Suppressor macrophage (primary cell): ENCODE measurements at regions not wholly inside any gene's neighbourhood (a gene's known extent, or its start where the extent isn't known, plus 50 kb on each side); places are given as distances from the start of the nearest gene placed in this dataset.

ENCODE experiments used
- DNase-seq, 4 experiments: peaks; one replicate each; pipeline ENCODE4 v3.0.0-alpha.2; 2020 to 2022

DNA sequence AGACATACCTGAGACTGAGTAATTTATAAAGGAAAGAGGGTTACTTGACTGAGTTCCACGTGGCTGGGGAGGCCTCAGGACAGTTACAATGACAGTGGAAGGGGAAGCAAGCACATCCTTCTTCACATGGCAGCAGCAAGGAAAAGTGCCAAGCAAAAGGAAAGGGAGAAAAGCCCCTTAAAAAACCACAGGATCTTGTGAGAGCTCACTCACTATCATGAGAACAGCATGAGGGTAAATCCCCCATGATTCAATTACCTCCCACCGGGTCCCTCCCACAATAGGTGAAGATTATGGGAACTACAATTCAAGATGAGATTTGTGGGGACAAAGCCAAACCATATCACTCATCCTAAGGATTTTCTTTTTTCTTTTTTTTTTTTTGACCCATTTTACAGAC lies 177.8 kb upstream of the EEA1 start:
- peak; percentile 23 to 64 (median 31) for DNase-seq

- DNase-seq, result no peak
Measured at GRCh38 chr12:93107514-93108312, 178.6 kb upstream of the EEA1 start.

DNA sequence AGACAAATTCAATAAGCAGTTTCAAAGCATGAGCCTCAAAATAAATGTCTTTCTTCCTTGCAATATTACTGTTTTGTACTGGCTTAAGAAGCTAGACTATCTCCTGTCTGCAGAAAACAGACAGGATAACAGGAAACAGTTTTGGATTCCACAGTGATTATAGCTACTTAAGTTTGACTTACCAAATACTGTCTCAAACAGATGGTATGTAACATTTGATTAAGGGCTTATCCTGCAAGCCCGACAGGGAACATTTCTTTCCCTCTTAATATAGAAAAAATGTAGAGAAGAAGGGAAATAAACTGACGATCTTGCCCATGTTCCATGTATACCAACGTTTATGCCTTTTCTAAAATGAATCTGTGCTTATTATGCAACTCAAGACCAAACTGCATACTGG lies 179.9 kb upstream of the EEA1 start:
- DNase-seq, result no peak

GRCh38 chr12:93109551-93110203 lies 180.6 kb upstream of the EEA1 start:
- DNase-seq, result peak; percentile 60 to 79 (median 66)

DNA sequence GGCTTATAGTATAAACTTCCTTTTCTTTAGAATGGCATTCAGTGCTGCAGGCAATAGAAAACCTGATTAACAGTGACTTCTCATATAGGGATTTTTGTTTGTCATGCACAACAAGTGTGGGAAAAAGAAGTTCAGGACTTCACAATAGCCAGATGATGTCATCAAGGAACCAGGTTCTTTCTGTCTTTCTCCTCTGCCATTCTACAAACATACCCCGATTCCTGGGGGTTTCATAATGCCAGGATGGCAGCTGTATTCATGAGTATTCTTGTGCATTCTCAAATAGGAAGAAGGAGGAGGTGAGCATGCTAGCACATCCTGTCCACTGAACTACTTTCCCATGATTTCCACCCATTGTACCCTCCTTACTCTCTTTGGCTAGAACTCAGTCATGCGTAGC lies 182.7 kb upstream of the EEA1 start:
- peak in 2 of 4 experiments; percentile 30 to 40 for DNase-seq

DNA sequence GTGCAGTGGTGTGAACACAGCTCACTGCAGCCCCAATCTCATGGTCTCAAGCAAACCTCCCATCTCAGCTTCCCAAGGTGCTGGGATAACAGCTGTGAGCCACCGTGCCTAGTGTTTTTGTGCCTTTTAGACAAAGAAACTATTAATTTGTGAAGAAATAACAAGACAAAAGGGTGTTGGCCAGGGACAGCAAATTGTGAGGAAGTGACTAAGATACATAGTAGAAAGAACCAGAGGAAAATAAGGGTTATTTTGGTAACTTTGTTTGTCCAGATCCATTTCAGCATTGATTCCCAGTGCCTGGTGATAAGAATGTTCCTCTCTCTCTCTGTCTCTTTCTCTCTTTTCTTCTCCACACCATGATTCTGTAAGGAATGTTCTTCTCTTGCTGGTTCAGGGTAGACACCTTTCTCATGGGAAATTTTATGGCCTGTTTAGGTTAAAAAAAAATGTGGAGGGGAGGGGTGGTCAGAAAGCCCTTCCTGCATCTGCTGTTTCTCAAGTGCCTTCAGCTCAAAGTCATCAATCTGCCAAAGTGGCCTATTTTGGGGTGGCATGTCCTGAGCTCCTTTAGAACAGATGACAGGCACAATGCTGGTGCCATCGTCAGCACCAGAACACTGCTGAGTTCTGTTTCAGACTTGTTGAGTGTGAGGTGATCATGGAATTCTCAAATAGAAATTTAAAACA lies 184.4 kb upstream of the EEA1 start:
- no peak for DNase-seq

DNA sequence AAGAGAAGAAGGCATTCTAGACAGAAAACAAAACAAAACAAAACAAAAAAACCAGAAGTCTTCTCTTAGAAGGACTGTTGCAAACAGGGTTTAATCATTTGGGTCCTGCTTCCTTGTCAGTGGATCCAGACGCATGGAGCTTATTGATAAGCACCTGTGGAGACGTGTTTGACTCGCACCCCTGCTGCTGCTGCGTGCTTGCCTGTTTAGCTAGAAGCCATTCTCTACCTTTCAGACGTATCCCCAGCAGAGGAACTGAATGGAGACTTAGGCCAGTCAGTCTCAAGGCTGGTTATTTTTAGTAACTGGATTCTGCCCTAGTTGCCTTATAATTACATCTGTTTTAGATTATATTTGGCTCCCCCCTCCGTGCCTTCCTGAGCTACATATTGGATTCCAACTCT lies 186.1 kb upstream of the EEA1 start:
- DNase-seq, result no peak

GRCh38 chr12:93115646-93116045 lies 186.6 kb upstream of the EEA1 start:
- DNase-seq, result no peak

DNA sequence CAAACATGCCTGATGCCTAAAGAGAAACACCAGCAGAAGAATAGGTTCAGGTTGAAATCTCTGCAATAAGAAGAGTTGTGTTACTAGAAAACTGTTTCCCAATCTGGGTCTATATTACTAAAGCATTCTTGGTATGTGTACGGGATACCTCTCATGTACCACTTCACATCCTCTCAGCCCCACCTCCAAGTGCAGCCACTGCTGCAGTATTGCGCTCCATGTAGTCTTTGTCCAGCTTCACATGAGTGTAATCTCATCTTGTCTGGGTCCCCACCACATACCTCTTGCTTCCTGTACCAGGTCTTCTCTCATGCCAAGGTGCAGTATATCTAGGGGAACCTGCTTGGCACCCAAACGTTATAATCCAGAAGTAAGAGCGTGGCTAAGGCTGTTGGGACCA lies 187.5 kb upstream of the EEA1 start:
- no peak for DNase-seq

GRCh38 chr12:93121729-93122488 lies 192.8 kb upstream of the EEA1 start:
- no peak for DNase-seq

DNA sequence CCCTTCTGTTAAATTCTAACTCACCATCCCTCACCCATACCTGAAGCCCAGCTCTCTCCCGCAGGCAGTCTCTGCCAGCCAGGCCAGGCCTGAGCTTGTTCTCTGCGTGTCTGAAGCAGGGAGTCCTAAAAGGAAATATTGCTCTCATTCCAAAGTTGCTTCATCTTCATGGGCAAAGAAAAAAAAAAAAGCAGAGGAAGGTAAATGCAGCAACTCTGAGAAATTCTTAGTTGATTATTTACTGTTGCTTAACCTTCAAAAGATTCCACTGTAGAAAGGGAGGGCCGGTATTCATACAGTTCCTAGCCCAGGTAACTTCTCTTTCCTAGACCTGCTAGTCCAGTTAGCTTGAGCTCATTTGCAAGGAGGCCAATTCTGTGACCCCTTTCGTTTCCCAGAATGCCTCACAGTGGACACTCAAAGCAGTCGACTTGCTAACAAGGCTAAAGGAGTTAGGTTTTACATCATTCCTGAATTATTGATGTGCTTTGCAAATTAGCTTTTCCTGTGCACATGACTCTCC lies 193.5 kb upstream of the EEA1 start:
- peak in 1 of 4 experiments; percentile 37 for DNase-seq

GRCh38 chr12:93125126-93125525 lies 196.0 kb upstream of the EEA1 start:
- DNase-seq, result no peak

DNA sequence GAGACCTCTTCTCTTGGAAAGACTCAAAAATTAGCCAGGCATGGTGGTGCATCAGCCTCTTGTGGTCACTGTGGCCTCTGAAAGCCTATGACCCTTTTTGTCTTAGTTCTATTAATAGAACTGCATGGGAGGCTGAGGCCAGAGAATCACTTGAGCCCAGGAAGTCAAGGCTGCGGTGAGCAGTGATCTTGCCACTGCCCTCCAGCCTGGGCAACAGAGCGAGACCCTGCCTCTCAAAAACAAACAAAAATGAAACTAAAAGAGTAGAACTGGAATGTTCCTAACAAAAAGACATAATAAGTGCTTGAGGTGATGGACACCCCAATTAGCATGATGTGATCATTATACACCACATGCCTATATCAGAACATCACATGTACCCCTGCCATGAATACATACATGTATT lies 197.0 kb upstream of the EEA1 start:
- DNase-seq, result no peak

- no peak for DNase-seq
Measured at GRCh38 chr12:93127107-93127560, 198.0 kb upstream of the EEA1 start.

DNA sequence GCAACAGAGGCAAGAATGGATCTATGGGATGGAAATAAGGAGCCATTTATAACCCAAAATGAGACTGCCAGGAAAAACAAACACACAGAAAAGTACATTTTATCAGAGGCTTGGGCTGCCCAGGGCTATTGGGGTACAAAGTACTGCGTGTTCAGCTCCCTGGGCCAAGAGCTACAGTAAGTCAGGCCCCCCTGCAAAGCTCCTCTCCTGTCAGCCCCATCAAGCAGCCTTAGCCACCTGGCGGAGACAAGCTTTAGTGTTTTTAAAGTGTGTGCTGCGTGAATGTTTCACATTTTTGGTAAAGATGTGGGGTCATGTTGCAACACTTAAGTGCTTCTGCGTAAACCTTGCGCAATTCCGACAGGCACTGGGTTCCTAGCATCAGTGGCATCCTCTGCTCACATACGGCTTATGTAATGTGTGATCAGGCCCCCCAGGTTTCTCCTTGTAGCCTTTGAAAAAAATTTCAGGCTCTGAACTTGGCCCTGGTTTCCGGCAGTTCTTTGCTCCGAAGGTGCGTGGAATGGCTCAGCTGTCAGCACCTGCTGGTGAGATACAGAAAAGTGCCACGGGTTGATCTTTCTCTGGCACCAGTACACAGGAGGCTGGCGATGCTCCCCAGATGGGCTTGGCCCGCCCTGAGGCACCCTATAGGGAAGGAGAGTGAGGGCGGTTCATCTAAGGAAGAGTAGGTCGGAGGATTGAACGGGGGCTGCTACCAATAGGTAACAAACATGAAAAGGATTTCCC lies 198.7 kb upstream of the EEA1 start:
- DNase-seq, result peak; percentile 64 to 81 (median 68)

DNA sequence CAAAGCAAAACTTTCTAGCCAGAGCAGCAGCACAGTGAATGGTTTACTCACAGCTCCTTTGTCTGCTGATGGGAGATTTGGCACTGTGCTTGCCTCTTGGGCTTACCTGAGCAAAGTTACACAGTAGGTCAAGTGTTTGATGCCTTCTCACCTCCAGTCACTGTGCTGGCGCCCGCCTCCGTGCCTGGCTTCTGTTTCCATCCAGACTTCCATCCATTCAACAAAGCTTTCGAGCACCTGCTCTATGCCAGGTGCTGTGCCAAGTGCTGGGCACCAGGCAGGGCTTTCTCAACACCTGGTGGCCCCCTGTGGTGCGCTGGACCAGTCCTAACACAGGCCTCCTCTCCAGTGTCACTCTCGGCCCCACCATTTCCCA lies 199.2 kb upstream of the EEA1 start:
- DNase-seq, result no peak

DNA sequence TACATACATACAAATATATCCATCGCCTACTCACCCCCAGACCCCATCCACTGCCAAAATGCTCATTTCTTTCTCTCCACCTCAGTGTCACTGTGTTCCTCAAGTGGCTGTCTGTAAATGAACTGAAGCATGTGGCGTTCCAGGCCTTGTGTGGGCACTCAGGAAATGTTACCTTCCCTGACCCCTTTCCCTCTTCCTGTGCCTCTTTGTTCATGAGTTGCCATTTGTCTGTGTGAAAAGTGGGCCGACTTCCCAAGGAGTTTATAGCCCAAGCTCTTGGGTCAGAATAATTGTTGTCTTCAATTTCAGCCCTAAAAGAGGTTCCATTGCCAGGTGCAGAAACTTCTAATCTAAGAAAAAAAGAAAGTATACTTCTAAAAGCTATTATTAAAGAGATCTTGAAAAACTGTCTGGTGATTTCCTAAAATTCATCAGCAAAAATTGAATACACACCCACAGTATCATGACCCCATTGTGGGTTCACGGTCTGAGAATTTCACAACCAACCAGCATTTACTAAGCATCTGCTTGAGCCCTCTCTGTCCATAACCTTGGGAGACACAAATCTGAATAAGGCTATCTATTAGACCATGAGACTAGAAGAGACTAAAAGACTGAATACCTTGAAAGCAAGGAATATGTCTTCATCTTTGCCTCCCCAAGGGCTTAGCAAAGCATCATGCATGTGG lies 201.4 kb upstream of the EEA1 start:
- peak; percentile 33 to 61 (median 53) for DNase-seq

DNA sequence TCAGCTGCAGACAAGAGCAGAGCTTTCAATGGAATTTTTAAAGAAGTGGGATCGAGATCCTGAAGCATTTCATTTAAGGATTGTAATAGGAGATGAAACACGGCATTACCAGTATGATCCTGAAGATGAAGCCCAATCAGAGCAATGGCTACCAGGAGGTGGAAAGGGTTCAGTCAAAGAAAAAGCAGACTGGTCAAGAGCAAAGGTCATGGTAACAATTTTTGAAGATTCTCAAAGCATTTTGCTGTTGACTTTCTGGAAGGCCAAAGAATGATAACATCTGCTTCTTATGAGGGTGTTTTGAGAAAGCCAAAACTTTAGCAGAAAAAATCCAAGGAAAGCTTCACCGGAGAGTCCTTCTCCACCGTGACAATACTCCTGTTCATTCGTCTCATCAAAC lies 204.3 kb upstream of the EEA1 start:
- DNase-seq, result no peak

DNA sequence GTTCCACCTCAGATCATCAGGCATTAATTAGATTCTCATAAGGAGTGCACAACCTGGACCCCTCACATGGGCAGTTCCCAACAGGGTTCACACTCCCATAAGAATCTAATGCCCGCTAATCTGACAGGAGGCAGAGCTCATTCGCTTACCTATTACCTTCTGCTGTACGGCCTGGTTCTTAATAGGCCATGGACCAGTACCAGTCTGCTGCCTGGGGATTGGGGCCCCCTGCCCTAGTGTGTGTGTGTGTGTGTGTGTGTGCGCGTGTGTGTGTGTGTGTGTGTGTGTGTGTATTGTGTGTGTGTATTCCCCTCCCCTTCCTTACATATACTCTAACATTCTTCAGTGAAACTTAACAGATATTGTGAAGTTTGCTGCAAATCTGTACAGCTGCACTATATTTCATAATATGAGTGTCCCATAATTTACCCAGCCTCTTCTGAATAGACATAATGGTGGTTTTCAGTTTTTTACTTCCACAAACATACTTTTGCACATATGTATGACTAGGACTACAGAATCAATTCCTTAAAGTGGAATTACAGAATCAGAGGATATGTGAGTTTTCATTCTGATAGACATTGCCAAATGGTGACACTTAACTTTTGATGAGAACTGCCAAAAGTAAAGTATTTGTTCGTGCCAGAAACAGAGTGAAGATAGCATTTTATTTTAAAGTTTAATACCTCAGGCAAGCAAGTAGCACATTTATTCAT lies 205.2 kb upstream of the EEA1 start:
- DNase-seq, result peak in 2 of 4 experiments; percentile 39 to 40

GRCh38 chr12:93134893-93135285 lies 205.8 kb upstream of the EEA1 start:
- DNase-seq, result peak; percentile 40 to 69 (median 60)
